ENCODE measurements at regions not wholly inside any gene's neighbourhood (a gene's known extent, or its start where the extent isn't known, plus 50 kb on each side); places are given as distances from the start of the nearest gene placed in this dataset.

DNA sequence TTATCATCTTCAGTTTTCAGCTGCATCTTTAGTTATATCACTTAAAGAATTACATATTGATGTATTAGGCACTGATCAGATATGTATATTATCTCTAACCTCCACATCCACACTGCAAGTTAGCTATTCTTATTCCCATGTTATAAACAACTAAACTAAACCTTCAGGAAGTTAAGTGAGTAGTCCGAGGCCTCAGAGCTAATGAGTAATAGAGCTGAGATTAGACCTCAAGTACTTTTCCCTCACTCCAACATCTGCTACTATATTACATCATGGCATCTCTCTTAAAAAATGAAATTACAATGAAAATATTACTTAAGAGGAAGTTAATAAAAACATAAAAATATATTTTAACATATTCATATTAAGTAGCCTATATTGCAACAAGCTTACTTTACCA, 183.6 kb upstream of the MAP2 start:
- Histone ChIP-seq H4K20me1 (replicated peaks; ENCODE audit: insufficient read depth) (no peaks in the 10 kb centered on the region), H3K79me2 (replicated peaks; ENCODE audit: insufficient read depth) (no peaks in the 10 kb centered on the region), H2AFZ (no peak overlapping the region), H3K9me2 (ENCODE audit: insufficient read depth) (no peaks in the 10 kb centered on the region), H3K4me2 (no peak overlapping the region), H3F3A (replicated peaks; ENCODE audit: low read depth) (no peaks in the 10 kb centered on the region), H3K36me3 (ENCODE audit: insufficient read depth) (no peaks in the 10 kb centered on the region), H3K27ac (ENCODE audit: low read depth) (no peak overlapping the region), H3K27me3 (ENCODE audit: insufficient read depth) (no peaks in the 10 kb centered on the region), H3K4me1 (ENCODE audit: insufficient read depth) (peaks cover 2% of the 10 kb centered on the region; the same call in 1 of the 2 replicates), H3K4me3 (no peak overlapping the region)
- H3K4me1 Mint-ChIP-seq, result peaks cover 15% of the 10 kb centered on the region
- ATAC-seq, result no peak
- no peak for DNase-seq (ENCODE audit: low spot score)
- peaks cover 19% of the 10 kb centered on the region for H3K9me3 Mint-ChIP-seq
- no peak overlapping the region for H3K4me3 Mint-ChIP-seq
- peaks cover 20% of the 10 kb centered on the region for H3K36me3 Mint-ChIP-seq (ENCODE audit: low read depth)
- H3K27ac Mint-ChIP-seq, result no peak overlapping the region
- no peak for TF ChIP-seq POLR2AphosphoS5 (IDR thresholded peaks at IDR 0.05; ENCODE audit: low read depth)
- no peak for TF ChIP-seq ZNF331 (CRISPR knock-in tag; IDR thresholded peaks at IDR 0.05; ENCODE audit: low read depth)
- no peak for TF ChIP-seq NANOG (IDR thresholded peaks at IDR 0.05; ENCODE audit: borderline replicate concordance)
- no peak for TF ChIP-seq EZH2 (IDR thresholded peaks at IDR 0.05; ENCODE audit: low read depth, unreplicated experiment)
- TF ChIP-seq, protein P1, sequence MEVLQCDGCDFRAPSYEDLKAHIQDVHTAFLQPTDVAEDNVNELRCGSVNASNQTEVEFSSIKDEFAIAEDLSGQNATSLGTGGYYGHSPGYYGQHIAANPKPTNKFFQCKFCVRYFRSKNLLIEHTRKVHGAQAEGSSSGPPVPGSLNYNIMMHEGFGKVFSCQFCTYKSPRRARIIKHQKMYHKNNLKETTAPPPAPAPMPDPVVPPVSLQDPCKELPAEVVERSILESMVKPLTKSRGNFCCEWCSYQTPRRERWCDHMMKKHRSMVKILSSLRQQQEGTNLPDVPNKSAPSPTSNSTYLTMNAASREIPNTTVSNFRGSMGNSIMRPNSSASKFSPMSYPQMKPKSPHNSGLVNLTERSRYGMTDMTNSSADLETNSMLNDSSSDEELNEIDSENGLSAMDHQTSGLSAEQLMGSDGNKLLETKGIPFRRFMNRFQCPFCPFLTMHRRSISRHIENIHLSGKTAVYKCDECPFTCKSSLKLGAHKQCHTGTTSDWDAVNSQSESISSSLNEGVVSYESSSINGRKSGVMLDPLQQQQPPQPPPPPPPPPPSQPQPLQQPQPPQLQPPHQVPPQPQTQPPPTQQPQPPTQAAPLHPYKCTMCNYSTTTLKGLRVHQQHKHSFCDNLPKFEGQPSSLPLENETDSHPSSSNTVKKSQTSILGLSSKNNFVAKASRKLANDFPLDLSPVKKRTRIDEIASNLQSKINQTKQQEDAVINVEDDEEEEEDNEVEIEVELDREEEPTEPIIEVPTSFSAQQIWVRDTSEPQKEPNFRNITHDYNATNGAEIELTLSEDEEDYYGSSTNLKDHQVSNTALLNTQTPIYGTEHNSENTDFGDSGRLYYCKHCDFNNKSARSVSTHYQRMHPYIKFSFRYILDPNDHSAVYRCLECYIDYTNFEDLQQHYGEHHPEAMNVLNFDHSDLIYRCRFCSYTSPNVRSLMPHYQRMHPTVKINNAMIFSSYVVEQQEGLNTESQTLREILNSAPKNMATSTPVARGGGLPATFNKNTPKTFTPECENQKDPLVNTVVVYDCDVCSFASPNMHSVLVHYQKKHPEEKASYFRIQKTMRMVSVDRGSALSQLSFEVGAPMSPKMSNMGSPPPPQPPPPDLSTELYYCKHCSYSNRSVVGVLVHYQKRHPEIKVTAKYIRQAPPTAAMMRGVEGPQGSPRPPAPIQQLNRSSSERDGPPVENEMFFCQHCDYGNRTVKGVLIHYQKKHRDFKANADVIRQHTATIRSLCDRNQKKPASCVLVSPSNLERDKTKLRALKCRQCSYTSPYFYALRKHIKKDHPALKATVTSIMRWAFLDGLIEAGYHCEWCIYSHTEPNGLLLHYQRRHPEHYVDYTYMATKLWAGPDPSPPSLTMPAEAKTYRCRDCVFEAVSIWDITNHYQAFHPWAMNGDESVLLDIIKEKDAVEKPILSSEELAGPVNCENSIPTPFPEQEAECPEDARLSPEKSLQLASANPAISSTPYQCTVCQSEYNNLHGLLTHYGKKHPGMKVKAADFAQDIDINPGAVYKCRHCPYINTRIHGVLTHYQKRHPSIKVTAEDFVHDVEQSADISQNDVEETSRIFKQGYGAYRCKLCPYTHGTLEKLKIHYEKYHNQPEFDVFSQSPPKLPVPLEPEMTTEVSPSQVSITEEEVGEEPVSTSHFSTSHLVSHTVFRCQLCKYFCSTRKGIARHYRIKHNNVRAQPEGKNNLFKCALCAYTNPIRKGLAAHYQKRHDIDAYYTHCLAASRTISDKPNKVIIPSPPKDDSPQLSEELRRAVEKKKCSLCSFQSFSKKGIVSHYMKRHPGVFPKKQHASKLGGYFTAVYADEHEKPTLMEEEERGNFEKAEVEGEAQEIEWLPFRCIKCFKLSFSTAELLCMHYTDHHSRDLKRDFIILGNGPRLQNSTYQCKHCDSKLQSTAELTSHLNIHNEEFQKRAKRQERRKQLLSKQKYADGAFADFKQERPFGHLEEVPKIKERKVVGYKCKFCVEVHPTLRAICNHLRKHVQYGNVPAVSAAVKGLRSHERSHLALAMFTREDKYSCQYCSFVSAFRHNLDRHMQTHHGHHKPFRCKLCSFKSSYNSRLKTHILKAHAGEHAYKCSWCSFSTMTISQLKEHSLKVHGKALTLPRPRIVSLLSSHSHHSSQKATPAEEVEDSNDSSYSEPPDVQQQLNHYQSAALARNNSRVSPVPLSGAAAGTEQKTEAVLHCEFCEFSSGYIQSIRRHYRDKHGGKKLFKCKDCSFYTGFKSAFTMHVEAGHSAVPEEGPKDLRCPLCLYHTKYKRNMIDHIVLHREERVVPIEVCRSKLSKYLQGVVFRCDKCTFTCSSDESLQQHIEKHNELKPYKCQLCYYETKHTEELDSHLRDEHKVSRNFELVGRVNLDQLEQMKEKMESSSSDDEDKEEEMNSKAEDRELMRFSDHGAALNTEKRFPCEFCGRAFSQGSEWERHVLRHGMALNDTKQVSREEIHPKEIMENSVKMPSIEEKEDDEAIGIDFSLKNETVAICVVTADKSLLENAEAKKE (CRISPR knock-in tag; IDR thresholded peaks at IDR 0.05), result no peak
- no peak for TF ChIP-seq EZH2phosphoT487 (IDR thresholded peaks at IDR 0.05; ENCODE audit: unreplicated experiment)
- TF ChIP-seq, protein P2, sequence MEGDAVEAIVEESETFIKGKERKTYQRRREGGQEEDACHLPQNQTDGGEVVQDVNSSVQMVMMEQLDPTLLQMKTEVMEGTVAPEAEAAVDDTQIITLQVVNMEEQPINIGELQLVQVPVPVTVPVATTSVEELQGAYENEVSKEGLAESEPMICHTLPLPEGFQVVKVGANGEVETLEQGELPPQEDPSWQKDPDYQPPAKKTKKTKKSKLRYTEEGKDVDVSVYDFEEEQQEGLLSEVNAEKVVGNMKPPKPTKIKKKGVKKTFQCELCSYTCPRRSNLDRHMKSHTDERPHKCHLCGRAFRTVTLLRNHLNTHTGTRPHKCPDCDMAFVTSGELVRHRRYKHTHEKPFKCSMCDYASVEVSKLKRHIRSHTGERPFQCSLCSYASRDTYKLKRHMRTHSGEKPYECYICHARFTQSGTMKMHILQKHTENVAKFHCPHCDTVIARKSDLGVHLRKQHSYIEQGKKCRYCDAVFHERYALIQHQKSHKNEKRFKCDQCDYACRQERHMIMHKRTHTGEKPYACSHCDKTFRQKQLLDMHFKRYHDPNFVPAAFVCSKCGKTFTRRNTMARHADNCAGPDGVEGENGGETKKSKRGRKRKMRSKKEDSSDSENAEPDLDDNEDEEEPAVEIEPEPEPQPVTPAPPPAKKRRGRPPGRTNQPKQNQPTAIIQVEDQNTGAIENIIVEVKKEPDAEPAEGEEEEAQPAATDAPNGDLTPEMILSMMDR (conservative IDR thresholded peaks at IDR 0.05; ENCODE audit: low read depth in 2 of 2), result no peak
- TF ChIP-seq, protein P3, sequence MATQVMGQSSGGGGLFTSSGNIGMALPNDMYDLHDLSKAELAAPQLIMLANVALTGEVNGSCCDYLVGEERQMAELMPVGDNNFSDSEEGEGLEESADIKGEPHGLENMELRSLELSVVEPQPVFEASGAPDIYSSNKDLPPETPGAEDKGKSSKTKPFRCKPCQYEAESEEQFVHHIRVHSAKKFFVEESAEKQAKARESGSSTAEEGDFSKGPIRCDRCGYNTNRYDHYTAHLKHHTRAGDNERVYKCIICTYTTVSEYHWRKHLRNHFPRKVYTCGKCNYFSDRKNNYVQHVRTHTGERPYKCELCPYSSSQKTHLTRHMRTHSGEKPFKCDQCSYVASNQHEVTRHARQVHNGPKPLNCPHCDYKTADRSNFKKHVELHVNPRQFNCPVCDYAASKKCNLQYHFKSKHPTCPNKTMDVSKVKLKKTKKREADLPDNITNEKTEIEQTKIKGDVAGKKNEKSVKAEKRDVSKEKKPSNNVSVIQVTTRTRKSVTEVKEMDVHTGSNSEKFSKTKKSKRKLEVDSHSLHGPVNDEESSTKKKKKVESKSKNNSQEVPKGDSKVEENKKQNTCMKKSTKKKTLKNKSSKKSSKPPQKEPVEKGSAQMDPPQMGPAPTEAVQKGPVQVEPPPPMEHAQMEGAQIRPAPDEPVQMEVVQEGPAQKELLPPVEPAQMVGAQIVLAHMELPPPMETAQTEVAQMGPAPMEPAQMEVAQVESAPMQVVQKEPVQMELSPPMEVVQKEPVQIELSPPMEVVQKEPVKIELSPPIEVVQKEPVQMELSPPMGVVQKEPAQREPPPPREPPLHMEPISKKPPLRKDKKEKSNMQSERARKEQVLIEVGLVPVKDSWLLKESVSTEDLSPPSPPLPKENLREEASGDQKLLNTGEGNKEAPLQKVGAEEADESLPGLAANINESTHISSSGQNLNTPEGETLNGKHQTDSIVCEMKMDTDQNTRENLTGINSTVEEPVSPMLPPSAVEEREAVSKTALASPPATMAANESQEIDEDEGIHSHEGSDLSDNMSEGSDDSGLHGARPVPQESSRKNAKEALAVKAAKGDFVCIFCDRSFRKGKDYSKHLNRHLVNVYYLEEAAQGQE (IDR thresholded peaks at IDR 0.05; ENCODE audit: unreplicated experiment), result no peak
- no peak for TF ChIP-seq STAT1 (IDR thresholded peaks at IDR 0.05; ENCODE audit: unreplicated experiment)
- no peak for TF ChIP-seq CREB1 (CRISPR knock-in tag; IDR thresholded peaks at IDR 0.05; ENCODE audit: low read depth)
- TF ChIP-seq, protein P4, sequence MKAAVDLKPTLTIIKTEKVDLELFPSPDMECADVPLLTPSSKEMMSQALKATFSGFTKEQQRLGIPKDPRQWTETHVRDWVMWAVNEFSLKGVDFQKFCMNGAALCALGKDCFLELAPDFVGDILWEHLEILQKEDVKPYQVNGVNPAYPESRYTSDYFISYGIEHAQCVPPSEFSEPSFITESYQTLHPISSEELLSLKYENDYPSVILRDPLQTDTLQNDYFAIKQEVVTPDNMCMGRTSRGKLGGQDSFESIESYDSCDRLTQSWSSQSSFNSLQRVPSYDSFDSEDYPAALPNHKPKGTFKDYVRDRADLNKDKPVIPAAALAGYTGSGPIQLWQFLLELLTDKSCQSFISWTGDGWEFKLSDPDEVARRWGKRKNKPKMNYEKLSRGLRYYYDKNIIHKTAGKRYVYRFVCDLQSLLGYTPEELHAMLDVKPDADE (IDR thresholded peaks at IDR 0.05), result no peak
- TF ChIP-seq JUNB (IDR thresholded peaks at IDR 0.05; ENCODE audit: unreplicated experiment), result no peak
- no peak for TF ChIP-seq ZNF114 (CRISPR knock-in tag; IDR thresholded peaks at IDR 0.05)
- no peaks in the 10 kb centered on the region for H3K27me3 Mint-ChIP-seq (ENCODE audit: insufficient read depth, low read depth, poor library complexity)
